ENCODE measurements at regions not wholly inside any gene's neighbourhood (a gene's known extent, or its start where the extent isn't known, plus 50 kb on each side); places are given as distances from the start of the nearest gene placed in this dataset.

DNA sequence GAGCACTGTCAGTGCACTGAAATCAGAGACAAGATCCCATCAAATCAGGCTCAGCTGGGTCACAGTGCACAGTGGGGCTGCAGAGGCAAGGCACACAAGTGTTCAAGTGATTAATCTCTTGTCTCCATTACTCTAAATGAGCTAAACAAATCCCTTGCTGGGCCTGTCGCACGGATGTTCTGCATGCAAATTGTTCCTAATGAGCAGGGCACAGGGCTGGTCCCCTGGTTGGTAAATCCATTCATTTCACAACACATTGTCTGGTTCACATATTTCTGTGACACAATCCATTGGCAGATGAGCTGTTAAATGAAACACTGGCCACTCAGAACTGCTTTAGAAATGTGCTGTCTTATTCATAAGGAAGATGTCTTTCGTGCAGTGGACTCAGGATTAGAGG lies 167.9 kb upstream of the BRINP1 start:
- no peak for DNase-seq (ENCODE audit: low read depth)
- TF ChIP-seq, protein P1, sequence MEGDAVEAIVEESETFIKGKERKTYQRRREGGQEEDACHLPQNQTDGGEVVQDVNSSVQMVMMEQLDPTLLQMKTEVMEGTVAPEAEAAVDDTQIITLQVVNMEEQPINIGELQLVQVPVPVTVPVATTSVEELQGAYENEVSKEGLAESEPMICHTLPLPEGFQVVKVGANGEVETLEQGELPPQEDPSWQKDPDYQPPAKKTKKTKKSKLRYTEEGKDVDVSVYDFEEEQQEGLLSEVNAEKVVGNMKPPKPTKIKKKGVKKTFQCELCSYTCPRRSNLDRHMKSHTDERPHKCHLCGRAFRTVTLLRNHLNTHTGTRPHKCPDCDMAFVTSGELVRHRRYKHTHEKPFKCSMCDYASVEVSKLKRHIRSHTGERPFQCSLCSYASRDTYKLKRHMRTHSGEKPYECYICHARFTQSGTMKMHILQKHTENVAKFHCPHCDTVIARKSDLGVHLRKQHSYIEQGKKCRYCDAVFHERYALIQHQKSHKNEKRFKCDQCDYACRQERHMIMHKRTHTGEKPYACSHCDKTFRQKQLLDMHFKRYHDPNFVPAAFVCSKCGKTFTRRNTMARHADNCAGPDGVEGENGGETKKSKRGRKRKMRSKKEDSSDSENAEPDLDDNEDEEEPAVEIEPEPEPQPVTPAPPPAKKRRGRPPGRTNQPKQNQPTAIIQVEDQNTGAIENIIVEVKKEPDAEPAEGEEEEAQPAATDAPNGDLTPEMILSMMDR (IDR thresholded peaks at IDR 0.05; ENCODE audit: low read depth, low read length, missing control alignments) = no peak
- no peak overlapping the region for H3K4me3 ChIP-seq (ENCODE audit: low read depth, low read length)

DNA sequence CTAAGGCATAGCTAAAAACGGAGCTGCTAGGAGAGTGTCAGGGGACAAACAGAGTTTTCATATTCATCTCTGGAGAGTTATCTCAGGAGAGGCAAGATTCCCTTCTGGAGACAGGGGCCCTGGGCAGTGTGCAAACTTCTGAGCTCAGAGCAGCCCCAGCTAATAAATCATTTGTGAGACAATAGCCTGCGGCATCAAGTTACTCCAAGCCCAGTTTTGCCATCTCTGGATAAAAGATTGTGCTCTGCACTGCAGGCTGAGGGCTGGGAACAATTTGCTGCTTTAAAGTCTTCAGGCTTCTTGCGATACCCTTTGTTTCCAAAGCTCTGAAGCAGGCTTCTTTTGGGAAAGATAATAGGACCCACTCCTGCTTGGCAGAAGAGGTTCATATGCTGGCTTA lies 164.3 kb upstream of the BRINP1 start:
- DNase-seq (ENCODE audit: low read depth) = no peak
- no peak overlapping the region for H3K4me3 ChIP-seq (ENCODE audit: low read depth, low read length)
- TF ChIP-seq, protein P1 (IDR thresholded peaks at IDR 0.05; ENCODE audit: low read depth, low read length, missing control alignments) = no peak

DNA sequence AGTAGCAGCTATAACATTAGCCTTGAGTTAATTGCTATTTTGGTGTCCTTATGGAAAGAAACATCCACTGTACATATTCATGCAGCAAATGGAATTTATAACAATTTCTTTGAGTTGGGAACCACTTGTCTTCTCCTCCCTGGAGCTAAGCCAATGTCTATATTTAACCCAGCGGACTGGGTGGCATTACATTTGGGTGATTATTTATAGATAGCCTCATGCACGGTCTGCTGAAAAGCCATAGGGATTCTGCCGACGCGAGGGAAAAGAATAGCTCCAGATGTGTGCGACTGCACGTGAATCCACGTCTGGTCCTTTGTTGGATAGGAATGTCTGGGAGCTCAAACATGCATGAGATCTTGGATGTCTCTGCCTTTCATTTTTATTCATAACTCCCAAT lies 157.5 kb upstream of the BRINP1 start:
- DNase-seq (ENCODE audit: low read depth) = no peak
- no peak overlapping the region for H3K4me3 ChIP-seq (ENCODE audit: low read depth, low read length)
- TF ChIP-seq, protein P1 (IDR thresholded peaks at IDR 0.05; ENCODE audit: low read depth, low read length, missing control alignments) = no peak

DNA sequence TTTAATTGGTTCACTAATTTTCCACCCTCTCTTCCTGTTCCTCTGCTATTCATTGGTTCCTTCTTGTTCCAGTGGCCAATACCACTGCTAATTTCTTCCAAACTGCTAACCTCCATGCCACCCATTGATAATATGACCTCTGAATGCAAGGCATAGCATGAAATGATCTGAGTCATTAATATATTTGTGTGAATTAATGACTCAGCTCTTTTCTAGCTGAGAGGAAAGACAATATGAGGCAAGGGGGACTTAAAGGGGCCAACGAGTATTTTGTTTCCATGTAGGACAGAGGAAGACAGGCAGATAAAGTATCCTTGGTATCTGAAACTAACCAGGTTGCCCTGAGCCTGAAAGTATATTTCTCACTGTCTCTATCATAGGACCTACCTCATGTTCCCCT lies 154.3 kb upstream of the BRINP1 start:
- no peak overlapping the region for H3K4me3 ChIP-seq (ENCODE audit: low read depth, low read length)
- DNase-seq (ENCODE audit: low read depth) = no peak
- TF ChIP-seq, protein P1 (IDR thresholded peaks at IDR 0.05; ENCODE audit: low read depth, low read length, missing control alignments) = no peak

DNA sequence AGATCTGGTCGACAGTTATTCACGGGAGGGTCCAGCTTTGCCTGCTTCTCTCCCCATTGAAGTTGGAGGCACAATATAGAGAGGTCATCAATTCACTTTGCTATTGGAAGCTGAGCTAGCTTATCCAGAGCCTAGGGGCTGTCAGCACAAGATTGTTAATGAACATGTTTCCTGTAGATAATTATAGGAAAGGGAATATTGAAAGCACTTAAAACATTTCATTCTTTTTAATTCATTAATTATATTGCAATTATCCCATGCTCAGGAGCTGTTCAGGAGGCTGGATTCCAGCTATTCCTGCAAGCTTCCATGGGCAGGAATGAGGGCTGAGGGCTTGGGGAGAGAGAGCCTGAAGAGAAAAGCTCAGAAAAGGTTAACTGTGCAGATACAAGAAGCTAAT lies 153.1 kb upstream of the BRINP1 start:
- no peak overlapping the region for H3K4me3 ChIP-seq (ENCODE audit: low read depth, low read length)
- no peak for DNase-seq (ENCODE audit: low read depth)
- TF ChIP-seq, protein P1 (IDR thresholded peaks at IDR 0.05; ENCODE audit: low read depth, low read length, missing control alignments) = no peak

DNA sequence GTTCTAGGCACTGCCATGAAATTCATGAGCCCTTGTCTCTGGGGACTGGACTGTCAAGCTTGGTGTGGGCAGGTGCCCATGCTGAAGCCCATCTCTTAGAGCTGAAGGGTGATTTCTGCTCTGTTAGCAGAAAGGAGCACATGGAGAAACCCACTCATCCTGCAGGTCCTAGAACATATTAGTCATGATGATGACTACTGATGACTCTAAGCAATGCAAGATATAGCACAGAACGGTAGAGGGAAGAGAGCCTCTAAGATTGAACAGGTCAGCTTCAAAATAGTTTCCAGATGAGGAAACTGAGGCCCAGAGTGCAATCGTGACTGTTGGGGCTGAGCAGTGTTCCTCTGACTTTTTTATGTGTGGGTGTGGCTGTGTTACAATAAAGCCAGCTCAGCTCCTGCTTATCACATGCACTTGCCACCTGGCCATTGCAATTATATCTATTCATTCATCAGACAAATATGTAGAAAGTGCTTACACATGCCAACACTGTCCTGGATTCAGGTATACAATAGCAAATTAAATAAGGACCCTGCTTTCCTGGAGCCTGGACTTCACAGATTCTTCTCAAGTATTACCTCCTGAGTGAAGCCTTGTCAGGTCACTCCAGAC lies 140.2 kb upstream of the BRINP1 start:
- H3K4me3 ChIP-seq (ENCODE audit: low read depth, low read length) = no peak overlapping the region
- DNase-seq (ENCODE audit: low read depth) = no peak
- TF ChIP-seq, protein P1 (IDR thresholded peaks at IDR 0.05; ENCODE audit: low read depth, low read length, missing control alignments) = no peak

DNA sequence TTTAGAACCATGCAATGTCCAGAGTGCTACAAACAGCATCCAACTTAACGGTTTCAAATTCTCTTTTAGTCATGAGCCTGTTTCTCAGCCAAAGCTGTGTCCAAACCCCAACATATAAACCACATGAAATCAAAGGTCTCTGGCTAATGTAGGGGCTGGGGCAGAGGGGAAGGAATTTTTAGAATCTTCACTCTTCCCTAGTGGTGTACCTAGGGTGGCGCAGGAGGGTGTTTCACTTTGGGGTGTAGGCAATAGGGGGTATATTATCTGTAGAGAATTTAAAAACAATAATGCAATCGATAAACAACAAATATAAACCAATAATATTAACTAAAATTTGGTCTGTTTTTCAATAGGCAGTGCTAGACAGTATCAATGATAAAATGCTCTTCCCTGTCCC lies 132.1 kb upstream of the BRINP1 start:
- TF ChIP-seq, protein P1 (IDR thresholded peaks at IDR 0.05; ENCODE audit: low read depth, low read length, missing control alignments) = no peak

More for the DNA sequence above, 132.1 kb upstream of the BRINP1 start:
- DNase-seq (ENCODE audit: low read depth) = no peak
- H3K4me3 ChIP-seq (ENCODE audit: low read depth, low read length) = no peak overlapping the region
